T-cell (primary cell): ENCODE measurements at regions not wholly inside any gene's neighbourhood (a gene's known extent, or its start where the extent isn't known, plus 50 kb on each side); places are given as distances from the start of the nearest gene placed in this dataset.
A peak's percentile ranks its signal among the peaks of the same experiment; 100 is the strongest.

Experiments
- ATAC-seq, 4 experiments: fragments of 200-7000 bp in 3 of 4; fragments of 150-1000 bp in 1 of 4; cut with Tn5 transposase; replicated peaks in 1 of 4; 1 replicate in 3 of 4; 2 replicates in 1 of 4; pipeline ENCODE4 v1.10.0; 2021; ENCODE audit warnings: moderate library complexity in 3 of 4, mild to moderate bottlenecking in 2 of 4, moderate number of reproducible peaks in 1 of 4
- CTCF ChIA-PET, 2 donors: fragments of 300-600 bp; sonication (Branson Sonifier 250); formaldehyde crosslinking; loops; one replicate each; lab custom pipeline; 2022; ENCODE audit warnings: antibody characterized with exemption in 2 of 2; lab: Charles Lee
- POLR2A ChIA-PET, 2 donors: fragments of 300-600 bp; sonication (Branson Sonifier 250); formaldehyde crosslinking; loops; one replicate each; lab custom pipeline; 2022; ENCODE audit warnings: antibody characterized with exemption in 2 of 2; lab: Charles Lee
- DNase-seq, 35 experiments: peaks; one replicate each; pipeline versions ENCODE4 v3.0.0 to v3.0.0-alpha.2; 2013 to 2023
- H3K27ac ChIP-seq: one replicate; pipeline ENCODE4 v1.5.1; 2013; ENCODE audit warnings: low read length
- H3K27me3 ChIP-seq, 2 experiments: replicated peaks in 1 of 2; 1 replicate in 1 of 2; 2 replicates in 1 of 2; pipeline versions ENCODE4 v1.6.1 to v1.7.0; 2013; ENCODE audit warnings: low read length in 1 of 2, mixed read lengths in 1 of 2; ENCODE audit not compliant: control insufficient read depth in 2 of 2, insufficient read depth in 2 of 2; ENCODE audit errors: extremely low read depth in 1 of 2
- H3K36me3 ChIP-seq, 2 donors: 1 replicate in 1 of 2; 2 replicates in 1 of 2; pipeline versions ENCODE4 v1.6.1 to v1.7.0; 2013; ENCODE audit warnings: low read length in 1 of 2; ENCODE audit not compliant: control insufficient read depth in 2 of 2, insufficient read depth in 1 of 2; ENCODE audit errors: extremely low read depth in 1 of 2
- H3K4me1 ChIP-seq, 2 experiments: 1 replicate in 1 of 2; 2 replicates in 1 of 2; pipeline versions ENCODE4 v1.6.1 to v1.7.0; 2013; ENCODE audit warnings: low read length in 2 of 2, mixed read lengths in 1 of 2; ENCODE audit not compliant: insufficient read depth in 2 of 2, control insufficient read depth in 1 of 2; ENCODE audit errors: extremely low read depth in 1 of 2
- H3K4me3 ChIP-seq, 2 donors: 1 replicate in 1 of 2; 2 replicates in 1 of 2; pipeline versions ENCODE4 v1.5.1 to v1.7.0; 2013; ENCODE audit warnings: mild to moderate bottlenecking in 2 of 2, low read length in 1 of 2, moderate library complexity in 1 of 2; ENCODE audit not compliant: control insufficient read depth in 1 of 2; ENCODE audit errors: extremely low read depth in 1 of 2
- H3K9me3 ChIP-seq: 2 replicates; pipeline ENCODE4 v1.7.0; 2013
- H3K27ac Mint-ChIP-seq, 2 donors: one replicate each; pipeline ENCODE4 v1.8.0; 2020 to 2021; ENCODE audit warnings: mild to moderate bottlenecking in 2 of 2, mixed read lengths in 2 of 2
- H3K27me3 Mint-ChIP-seq, 2 donors: one replicate each; pipeline ENCODE4 v1.8.0; 2021 to 2022; ENCODE audit warnings: mixed read lengths in 2 of 2
- H3K36me3 Mint-ChIP-seq: one replicate; pipeline ENCODE4 v1.8.0; 2021; ENCODE audit warnings: mixed read lengths
- H3K4me1 Mint-ChIP-seq, 3 donors: one replicate each; pipeline ENCODE4 v1.8.0; 2020 to 2022; ENCODE audit warnings: mixed read lengths in 3 of 3, mild to moderate bottlenecking in 1 of 3
- H3K4me3 Mint-ChIP-seq, 3 donors: one replicate each; pipeline ENCODE4 v1.8.0; 2020 to 2022; ENCODE audit warnings: mild to moderate bottlenecking in 3 of 3, mixed read lengths in 3 of 3, moderate library complexity in 3 of 3
- H3K9me3 Mint-ChIP-seq, 3 donors: one replicate each; pipeline ENCODE4 v1.8.0; 2020 to 2022; ENCODE audit warnings: mixed read lengths in 3 of 3
- WGBS: methylation state at CpG from one replicate; pipeline ENCODE4 v1.1.5; 2013; ENCODE audit warnings: missing lambda C conversion rate; ENCODE audit not compliant: insufficient coverage; 5-methylcytosine and 5-hydroxymethylcytosine counted together

- H3K27me3 Mint-ChIP-seq = no peaks in the 10 kb centered on the region
- Histone ChIP-seq H3K27me3 (no peaks in the 10 kb centered on the region), H3K36me3 (no peaks in the 10 kb centered on the region), H3K4me1 (no peaks in the 10 kb centered on the region), H3K27ac (no peak overlapping the region), H3K4me3 (no peak overlapping the region), H3K9me3 (no peaks in the 10 kb centered on the region)
- H3K9me3 Mint-ChIP-seq = no peaks in the 10 kb centered on the region
- H3K4me3 Mint-ChIP-seq = no peak overlapping the region
- 100% methylated on average over 2 of the region's 2 CpGs for WGBS
- no peaks in the 10 kb centered on the region for H3K36me3 Mint-ChIP-seq
- no peak overlapping the region for H3K27ac Mint-ChIP-seq
- CTCF ChIA-PET = no interaction called here
- POLR2A ChIA-PET = no interaction called here
- DNase-seq (no peak), ATAC-seq (no peak)
- H3K4me1 Mint-ChIP-seq = peaks cover 0 to 13% (median 0%) of the 10 kb centered on the region in 3 donors
Observed at GRCh38 chr11:86157797-86158378, 86.7 kb upstream of the EED start.

- Mint-ChIP-seq H3K4me1 (peaks cover 10 to 25% (median 11%) of the 10 kb centered on the region in 3 donors), H3K27me3 (no peaks in the 10 kb centered on the region), H3K9me3 (no peaks in the 10 kb centered on the region), H3K27ac (no peak overlapping the region), H3K36me3 (no peaks in the 10 kb centered on the region), H3K4me3 (no peak overlapping the region)
- Histone ChIP-seq H3K27me3 (no peaks in the 10 kb centered on the region), H3K9me3 (no peaks in the 10 kb centered on the region), H3K36me3 (no peaks in the 10 kb centered on the region), H3K27ac (no peak overlapping the region), H3K4me3 (no peak overlapping the region), H3K4me1 (peaks cover 0 to 10% of the 10 kb centered on the region in 2 experiments)
- no peak for DNase-seq
- POLR2A ChIA-PET = interaction anchor here in 1 of 2 donors (0.5 kb wide), 1 partner anchor 12 kb away, joined by 4 read pairs; no protein-coding TSS in a partner anchor
- CTCF ChIA-PET = no interaction called here
- 71% methylated on average over 2 of the region's 3 CpGs for WGBS
- no peak for ATAC-seq
Observed at GRCh38 chr11:86156397-86156955, 87.6 kb upstream of the PICALM start.

GRCh38 chr11:86155200-86155844 lies 86.4 kb upstream of the PICALM start:
- H3K4me1 ChIP-seq = peaks cover 0 to 16% of the 10 kb centered on the region in 2 experiments
- ATAC-seq (no peak), DNase-seq (no peak)
- no peak overlapping the region for H3K27ac ChIP-seq
- peaks cover 16 to 31% (median 17%) of the 10 kb centered on the region in 3 donors for H3K4me1 Mint-ChIP-seq
- H3K9me3 Mint-ChIP-seq = no peaks in the 10 kb centered on the region
- H3K36me3 Mint-ChIP-seq = no peaks in the 10 kb centered on the region
- H3K27me3 ChIP-seq = no peaks in the 10 kb centered on the region
- ChIA-PET CTCF (no interaction called here), POLR2A (no interaction called here)
- no peak overlapping the region for H3K4me3 ChIP-seq
- WGBS = 100% methylated on average over 3 of the region's 7 CpGs
- H3K27ac Mint-ChIP-seq = no peak overlapping the region
- H3K27me3 Mint-ChIP-seq = no peaks in the 10 kb centered on the region
- H3K4me3 Mint-ChIP-seq = no peak overlapping the region
- H3K36me3 ChIP-seq = no peaks in the 10 kb centered on the region
- no peaks in the 10 kb centered on the region for H3K9me3 ChIP-seq

- no CpG with 5 or more reads among the region's 1 CpG for WGBS
- H3K9me3 ChIP-seq = no peaks in the 10 kb centered on the region
- H3K36me3 ChIP-seq = no peaks in the 10 kb centered on the region
- H3K4me1 ChIP-seq = peaks cover 0 to 16% of the 10 kb centered on the region in 2 experiments
- Mint-ChIP-seq H3K36me3 (no peaks in the 10 kb centered on the region), H3K4me1 (peaks cover 16 to 24% (median 17%) of the 10 kb centered on the region in 3 donors), H3K27ac (no peak overlapping the region), H3K9me3 (no peaks in the 10 kb centered on the region), H3K4me3 (no peak overlapping the region), H3K27me3 (no peaks in the 10 kb centered on the region)
- H3K27me3 ChIP-seq = no peaks in the 10 kb centered on the region
- DNase-seq (no peak), ATAC-seq (no peak)
- no peak overlapping the region for H3K4me3 ChIP-seq
- CTCF ChIA-PET = no interaction called here
- no peak overlapping the region for H3K27ac ChIP-seq
- POLR2A ChIA-PET = interaction anchor here in 1 of 2 donors (0.6 kb wide), 1 partner anchor 80 kb away, joined by 4 read pairs; no protein-coding TSS in a partner anchor
Observed at GRCh38 chr11:86153439-86153838, 84.6 kb upstream of the PICALM start.

- ChIA-PET CTCF (no interaction called here), POLR2A (interaction anchor here in 1 of 2 donors (0.6 kb wide), 1 partner anchor 79 kb away, joined by 4 read pairs; no protein-coding TSS in a partner anchor)
- Mint-ChIP-seq H3K36me3 (no peaks in the 10 kb centered on the region), H3K9me3 (no peaks in the 10 kb centered on the region), H3K4me1 (peaks cover 16 to 23% (median 17%) of the 10 kb centered on the region in 3 donors), H3K4me3 (no peak overlapping the region), H3K27ac (no peak overlapping the region), H3K27me3 (no peaks in the 10 kb centered on the region)
- DNase-seq (no peak), ATAC-seq (no peak)
- WGBS = no CpG with 5 or more reads among the region's 2 CpGs
- H3K27ac ChIP-seq = no peak overlapping the region
- no peaks in the 10 kb centered on the region for H3K36me3 ChIP-seq
- H3K4me3 ChIP-seq = no peak overlapping the region
- peaks cover 0 to 16% of the 10 kb centered on the region in 2 experiments for H3K4me1 ChIP-seq
- H3K27me3 ChIP-seq = no peaks in the 10 kb centered on the region
- no peaks in the 10 kb centered on the region for H3K9me3 ChIP-seq
Observed at GRCh38 chr11:86152901-86153300, 84.0 kb upstream of the PICALM start.

GRCh38 chr11:86152006-86152862 lies 83.3 kb upstream of the PICALM start:
- Histone ChIP-seq H3K27ac (no peak overlapping the region), H3K4me3 (no peak overlapping the region), H3K4me1 (peaks cover 0 to 16% of the 10 kb centered on the region in 2 experiments), H3K36me3 (no peaks in the 10 kb centered on the region), H3K27me3 (no peaks in the 10 kb centered on the region), H3K9me3 (no peaks in the 10 kb centered on the region)
- peaks cover 16 to 23% (median 17%) of the 10 kb centered on the region in 3 donors for H3K4me1 Mint-ChIP-seq
- H3K36me3 Mint-ChIP-seq = no peaks in the 10 kb centered on the region
- ATAC-seq (peak in 2 of 4 experiments; percentile 14 to 20), DNase-seq (no peak)
- ChIA-PET CTCF (interaction anchor here in 1 of 2 donors (1.4 kb wide), 1 partner anchor 42 kb away, joined by 3 read pairs; no protein-coding TSS in a partner anchor), POLR2A (no interaction called here)
- H3K9me3 Mint-ChIP-seq = no peaks in the 10 kb centered on the region
- H3K27ac Mint-ChIP-seq = peak overlapping the region; percentile 44 to 53
- no peaks in the 10 kb centered on the region for H3K27me3 Mint-ChIP-seq
- no peak overlapping the region for H3K4me3 Mint-ChIP-seq
- WGBS = no CpG with 5 or more reads among the region's 2 CpGs
